ENCODE measurements at regions not wholly inside any gene's neighbourhood (a gene's known extent, or its start where the extent isn't known, plus 50 kb on each side); places are given as distances from the start of the nearest gene placed in this dataset.
"Not testable (repeated sequence)": the region's sequence is repeated elsewhere in the genome, so short reads cannot be mapped to it uniquely, and the experiment has no call there.

DNA sequence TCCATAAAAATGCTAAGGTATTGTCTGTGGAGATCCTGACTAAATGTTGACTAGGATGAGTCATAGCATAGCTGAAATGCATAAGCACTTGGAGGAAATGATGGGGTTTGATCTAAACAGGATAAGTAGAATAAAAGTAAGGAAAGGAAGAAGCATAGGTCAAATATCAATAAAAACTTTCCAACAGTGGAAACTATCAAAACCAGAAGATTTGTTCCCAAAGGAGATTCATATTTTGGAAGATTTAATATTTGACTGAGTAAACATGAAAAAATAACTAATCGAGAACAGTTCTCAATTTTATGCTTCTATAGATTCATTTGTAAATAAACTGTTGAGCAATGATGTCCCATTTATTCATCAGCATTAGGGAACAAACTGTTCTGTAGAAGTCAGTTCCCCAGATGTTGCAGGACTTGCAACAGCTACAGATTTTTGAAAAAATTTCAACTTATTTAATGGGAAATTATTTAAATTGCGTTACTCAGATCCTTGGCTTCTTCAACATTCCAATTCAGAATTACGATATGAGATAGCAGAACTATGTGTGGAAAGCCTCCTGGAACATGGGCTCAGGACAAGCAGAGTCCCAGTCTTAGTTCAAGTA, 133.7 kb upstream of the TBX18 start:
- no peak overlapping the region for H3K4me3 ChIP-seq (ENCODE audit: low read depth, low read length)
- no peaks in the 10 kb centered on the region for H3K9me3 ChIP-seq (ENCODE audit: severe bottlenecking)
- no peaks in the 10 kb centered on the region for H3K36me3 ChIP-seq
- H3K27me3 ChIP-seq (ENCODE audit: insufficient read depth, low read depth, severe bottlenecking), result no peaks in the 10 kb centered on the region
- TF ChIP-seq, protein P1, sequence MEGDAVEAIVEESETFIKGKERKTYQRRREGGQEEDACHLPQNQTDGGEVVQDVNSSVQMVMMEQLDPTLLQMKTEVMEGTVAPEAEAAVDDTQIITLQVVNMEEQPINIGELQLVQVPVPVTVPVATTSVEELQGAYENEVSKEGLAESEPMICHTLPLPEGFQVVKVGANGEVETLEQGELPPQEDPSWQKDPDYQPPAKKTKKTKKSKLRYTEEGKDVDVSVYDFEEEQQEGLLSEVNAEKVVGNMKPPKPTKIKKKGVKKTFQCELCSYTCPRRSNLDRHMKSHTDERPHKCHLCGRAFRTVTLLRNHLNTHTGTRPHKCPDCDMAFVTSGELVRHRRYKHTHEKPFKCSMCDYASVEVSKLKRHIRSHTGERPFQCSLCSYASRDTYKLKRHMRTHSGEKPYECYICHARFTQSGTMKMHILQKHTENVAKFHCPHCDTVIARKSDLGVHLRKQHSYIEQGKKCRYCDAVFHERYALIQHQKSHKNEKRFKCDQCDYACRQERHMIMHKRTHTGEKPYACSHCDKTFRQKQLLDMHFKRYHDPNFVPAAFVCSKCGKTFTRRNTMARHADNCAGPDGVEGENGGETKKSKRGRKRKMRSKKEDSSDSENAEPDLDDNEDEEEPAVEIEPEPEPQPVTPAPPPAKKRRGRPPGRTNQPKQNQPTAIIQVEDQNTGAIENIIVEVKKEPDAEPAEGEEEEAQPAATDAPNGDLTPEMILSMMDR (IDR thresholded peaks at IDR 0.05; ENCODE audit: low read depth, low read length), result no peak
- DNase-seq, result no peak
- H3K27ac ChIP-seq, result no peak overlapping the region

DNA sequence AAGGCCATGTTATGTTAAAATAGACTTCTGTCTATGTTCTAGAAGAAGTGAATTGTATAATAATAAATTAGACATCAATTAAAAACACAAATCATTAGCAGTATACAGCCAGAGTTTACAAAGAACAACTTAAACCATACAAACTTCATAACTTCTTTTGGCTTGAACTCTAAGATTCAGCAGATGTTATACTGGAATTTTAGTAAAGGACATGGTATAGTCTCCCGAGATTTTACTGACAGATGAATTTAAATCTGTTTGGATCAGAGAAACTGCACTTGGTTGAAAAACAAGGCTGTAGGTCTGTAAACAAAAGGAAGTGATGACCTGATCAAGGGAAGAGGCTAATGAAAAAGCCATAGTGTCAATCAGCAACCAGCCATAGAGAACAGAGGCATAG, 132.6 kb upstream of the TBX18 start:
- TF ChIP-seq, protein P1 (IDR thresholded peaks at IDR 0.05; ENCODE audit: low read depth, low read length), result no peak
- Histone ChIP-seq H3K27me3 (ENCODE audit: insufficient read depth, low read depth, severe bottlenecking) (no peaks in the 10 kb centered on the region), H3K36me3 (no peaks in the 10 kb centered on the region), H3K27ac (no peak overlapping the region), H3K4me3 (ENCODE audit: low read depth, low read length) (no peak overlapping the region), H3K9me3 (ENCODE audit: severe bottlenecking) (no peaks in the 10 kb centered on the region)
- no peak for DNase-seq

DNA sequence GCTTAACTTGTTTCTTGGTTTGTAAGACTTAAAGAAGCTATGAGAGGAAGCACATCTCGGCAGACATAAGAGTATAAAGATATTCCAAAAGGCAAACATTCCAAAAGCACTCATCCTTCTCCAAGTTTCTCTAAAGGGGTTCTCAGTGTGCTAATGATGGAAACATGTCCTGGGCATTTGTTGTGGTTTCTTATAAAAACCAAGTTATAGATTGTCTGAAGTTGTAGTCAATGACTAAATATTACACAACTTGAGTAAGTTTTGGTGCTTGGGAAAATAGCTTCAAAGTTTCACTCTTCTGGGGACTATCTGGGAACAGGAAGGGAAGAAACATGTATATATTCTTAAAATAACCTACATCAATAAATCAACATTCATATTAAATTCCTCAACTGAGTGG, 128.3 kb upstream of the TBX18 start:
- no peaks in the 10 kb centered on the region for H3K27me3 ChIP-seq (ENCODE audit: insufficient read depth, low read depth, severe bottlenecking)
- TF ChIP-seq, protein P1 (IDR thresholded peaks at IDR 0.05; ENCODE audit: low read depth, low read length), result no peak
- H3K4me3 ChIP-seq (ENCODE audit: low read depth, low read length), result no peak overlapping the region
- DNase-seq, result no peak
- no peaks in the 10 kb centered on the region for H3K9me3 ChIP-seq (ENCODE audit: severe bottlenecking)
- H3K36me3 ChIP-seq, result no peaks in the 10 kb centered on the region
- no peak overlapping the region for H3K27ac ChIP-seq

DNA sequence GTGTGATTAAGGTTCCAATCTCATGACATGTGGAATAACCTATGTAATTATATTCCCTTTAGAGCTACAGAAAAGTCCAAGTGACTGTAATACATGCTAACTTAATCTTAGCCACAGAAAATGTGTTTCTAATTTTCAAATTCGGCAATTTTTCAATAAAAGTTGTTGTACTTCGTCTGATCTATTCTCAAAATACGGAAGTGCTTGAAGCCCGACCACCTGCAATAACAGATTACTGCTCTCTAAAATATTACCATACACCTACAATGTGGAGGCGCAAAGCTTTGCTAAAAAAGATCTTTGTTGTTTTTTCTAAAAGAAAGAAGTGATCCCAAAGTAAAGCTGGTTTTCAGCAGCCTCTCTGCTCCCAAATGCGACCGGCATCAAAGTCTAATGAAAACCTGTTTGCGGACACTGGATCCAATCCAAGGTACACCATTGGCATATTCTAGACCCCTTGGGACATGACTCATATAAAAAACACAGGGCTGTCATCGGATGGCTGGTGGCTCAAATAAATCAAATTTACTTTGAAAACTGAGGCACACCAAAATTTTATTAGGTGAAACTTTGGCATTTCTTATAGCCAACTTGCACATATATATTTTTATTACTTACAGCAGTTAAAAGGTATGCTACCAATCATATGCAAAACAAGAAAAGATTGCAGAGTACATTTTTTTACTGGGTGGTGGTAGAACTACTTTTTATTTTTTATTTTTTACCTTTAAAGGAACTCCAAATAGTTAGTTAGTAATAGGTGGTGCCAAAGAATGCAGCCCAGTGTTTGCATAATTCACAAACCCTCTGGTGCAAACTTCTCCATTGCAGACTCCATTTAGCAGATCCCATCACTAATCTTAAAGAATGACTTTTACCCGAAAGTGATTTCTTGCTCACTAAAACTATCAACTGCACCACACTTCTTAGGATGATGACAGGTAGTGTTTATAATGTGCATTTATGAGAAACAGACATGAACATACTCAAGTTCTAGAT, 118.7 kb upstream of the TBX18 start:
- TF ChIP-seq, protein P1 (IDR thresholded peaks at IDR 0.05; ENCODE audit: low read depth, low read length), result no peak
- H3K27ac ChIP-seq, result no peak overlapping the region
- no peak for DNase-seq
- no peak overlapping the region for H3K4me3 ChIP-seq (ENCODE audit: low read depth, low read length)
- no peaks in the 10 kb centered on the region for H3K9me3 ChIP-seq (ENCODE audit: severe bottlenecking)
- H3K27me3 ChIP-seq (ENCODE audit: insufficient read depth, low read depth, severe bottlenecking), result no peaks in the 10 kb centered on the region
- no peaks in the 10 kb centered on the region for H3K36me3 ChIP-seq

DNA sequence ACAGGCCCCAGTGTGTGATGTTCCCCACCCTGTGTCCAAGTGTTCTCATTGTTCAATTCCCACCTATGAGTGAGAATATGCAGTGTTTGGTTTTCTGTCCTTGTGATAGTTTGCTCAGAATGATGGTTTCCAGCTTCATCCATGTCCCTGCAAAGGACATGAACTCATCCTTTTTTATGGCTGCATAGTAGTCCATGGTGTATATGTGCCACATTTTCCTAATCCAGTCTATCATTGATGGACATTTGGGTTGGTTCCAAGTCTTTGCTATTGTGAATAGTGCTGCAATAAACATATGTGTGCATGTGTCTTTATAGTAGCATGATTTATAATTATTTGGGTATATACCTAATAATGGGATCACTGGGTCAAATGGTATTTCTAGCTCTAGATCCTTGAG, 115.0 kb upstream of the TBX18 start:
- not testable (repeated sequence) for H3K4me3 ChIP-seq (ENCODE audit: low read depth, low read length)

DNA sequence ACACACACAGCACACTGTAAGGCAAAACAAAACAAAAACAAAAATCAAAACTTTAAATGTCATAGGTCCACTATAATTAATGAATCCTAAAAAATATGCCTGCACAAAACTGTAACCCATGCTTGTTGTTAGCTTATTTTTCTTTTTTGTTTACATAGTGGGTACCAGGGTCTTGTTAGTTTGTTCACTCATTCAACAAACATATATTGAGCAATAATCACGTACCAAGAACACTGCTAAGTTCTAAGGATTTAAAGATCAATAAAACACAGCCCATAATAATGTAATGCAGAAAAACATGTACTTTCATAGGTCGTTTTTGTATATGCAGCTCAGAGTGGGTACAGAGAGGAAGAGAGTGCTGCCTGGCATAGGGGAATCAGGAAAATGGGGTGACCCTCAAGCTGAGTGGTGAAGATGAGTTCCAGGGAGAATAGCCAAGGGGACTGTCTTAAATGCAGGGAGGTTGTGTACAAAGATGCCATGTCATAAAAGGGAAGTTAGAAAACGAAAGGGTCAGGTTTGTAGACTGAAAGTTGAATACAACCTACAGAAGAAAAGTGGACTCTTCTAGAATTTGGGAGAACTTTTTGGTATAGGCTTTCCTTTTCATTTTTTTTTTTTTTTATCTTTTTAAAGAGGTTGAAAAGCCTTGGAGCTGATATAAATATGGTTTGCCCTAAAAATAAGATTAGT, 113.3 kb upstream of the TBX18 start:
- Histone ChIP-seq H3K27me3 (ENCODE audit: insufficient read depth, low read depth, severe bottlenecking) (no peaks in the 10 kb centered on the region), H3K9me3 (ENCODE audit: severe bottlenecking) (no peaks in the 10 kb centered on the region), H3K27ac (no peak overlapping the region), H3K36me3 (no peaks in the 10 kb centered on the region), H3K4me3 (ENCODE audit: low read depth, low read length) (no peak overlapping the region)
- TF ChIP-seq, protein P1 (IDR thresholded peaks at IDR 0.05; ENCODE audit: low read depth, low read length), result no peak
- DNase-seq, result no peak

More for the DNA sequence above, 115.0 kb upstream of the TBX18 start:
- not testable (repeated sequence) for DNase-seq; H3K36me3 ChIP-seq; H3K9me3 ChIP-seq (ENCODE audit: severe bottlenecking); H3K27ac ChIP-seq; H3K27me3 ChIP-seq (ENCODE audit: insufficient read depth, low read depth, severe bottlenecking)
